ENCODE measurements at regions not wholly inside any gene's neighbourhood (a gene's known extent, or its start where the extent isn't known, plus 50 kb on each side); places are given as distances from the start of the nearest gene placed in this dataset.

DNA sequence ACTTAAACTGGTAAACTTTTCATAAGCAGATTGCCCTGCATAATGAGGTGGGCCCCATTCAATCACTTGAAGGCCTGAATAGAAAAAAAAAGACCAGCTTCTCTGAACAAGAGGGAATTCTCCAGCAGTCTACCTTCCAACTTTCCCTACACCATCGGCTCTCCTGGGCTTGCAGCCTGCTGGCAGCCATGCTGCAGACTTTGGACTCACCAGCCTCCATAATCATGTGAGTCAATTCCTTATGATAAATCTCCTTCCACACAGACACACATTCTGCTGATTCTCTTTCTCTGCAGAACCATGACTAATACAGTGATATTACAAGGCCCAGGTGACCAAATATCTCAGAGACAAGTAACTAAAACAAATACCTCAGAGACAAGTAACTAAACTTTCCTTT, 113.8 kb upstream of the WDR17 start:
- H3K27ac ChIP-seq, result no peak overlapping the region
- H3K36me3 ChIP-seq, result no peaks in the 10 kb centered on the region
- H3K9me3 ChIP-seq, result no peaks in the 10 kb centered on the region
- WGBS (ENCODE audit: insufficient coverage, low coverage, low lambda C conversion rate, missing lambda C conversion rate), result 27% methylated on average over 1 of the region's 1 CpG
- H3K27me3 ChIP-seq, result no peaks in the 10 kb centered on the region
- TF ChIP-seq POLR2A (IDR thresholded peaks at IDR 0.05), result no peak
- TF ChIP-seq, protein P1, sequence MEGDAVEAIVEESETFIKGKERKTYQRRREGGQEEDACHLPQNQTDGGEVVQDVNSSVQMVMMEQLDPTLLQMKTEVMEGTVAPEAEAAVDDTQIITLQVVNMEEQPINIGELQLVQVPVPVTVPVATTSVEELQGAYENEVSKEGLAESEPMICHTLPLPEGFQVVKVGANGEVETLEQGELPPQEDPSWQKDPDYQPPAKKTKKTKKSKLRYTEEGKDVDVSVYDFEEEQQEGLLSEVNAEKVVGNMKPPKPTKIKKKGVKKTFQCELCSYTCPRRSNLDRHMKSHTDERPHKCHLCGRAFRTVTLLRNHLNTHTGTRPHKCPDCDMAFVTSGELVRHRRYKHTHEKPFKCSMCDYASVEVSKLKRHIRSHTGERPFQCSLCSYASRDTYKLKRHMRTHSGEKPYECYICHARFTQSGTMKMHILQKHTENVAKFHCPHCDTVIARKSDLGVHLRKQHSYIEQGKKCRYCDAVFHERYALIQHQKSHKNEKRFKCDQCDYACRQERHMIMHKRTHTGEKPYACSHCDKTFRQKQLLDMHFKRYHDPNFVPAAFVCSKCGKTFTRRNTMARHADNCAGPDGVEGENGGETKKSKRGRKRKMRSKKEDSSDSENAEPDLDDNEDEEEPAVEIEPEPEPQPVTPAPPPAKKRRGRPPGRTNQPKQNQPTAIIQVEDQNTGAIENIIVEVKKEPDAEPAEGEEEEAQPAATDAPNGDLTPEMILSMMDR (IDR thresholded peaks at IDR 0.05), result no peak
- no peaks in the 10 kb centered on the region for H3K4me1 ChIP-seq
- H3K4me3 ChIP-seq, result no peak overlapping the region
- DNase-seq (no peak), ATAC-seq (peak in 3 of 4 donors; percentile 31 to 59 (median 36))
- intact Hi-C loops (cut with DNase I), result no loop called here

DNA sequence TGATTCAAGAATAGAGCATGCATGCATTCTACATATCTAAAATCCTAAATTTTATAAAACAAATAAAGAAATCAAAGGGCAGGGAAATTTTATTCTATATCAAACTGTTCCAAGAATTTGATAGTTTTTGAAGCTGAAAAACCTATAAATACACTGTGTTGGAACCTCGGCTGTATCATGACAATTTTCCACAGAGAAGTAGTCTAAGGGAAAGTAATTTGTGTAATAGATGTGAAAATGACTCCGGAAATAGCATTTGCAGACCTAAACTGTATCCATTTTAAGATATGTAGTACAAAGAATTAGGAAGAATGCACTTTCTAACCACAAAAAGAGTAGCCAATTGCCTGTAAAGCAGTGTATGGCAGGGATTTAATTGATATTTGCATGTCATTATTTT, 112.5 kb upstream of the WDR17 start:
- H3K9me3 ChIP-seq, result no peaks in the 10 kb centered on the region
- intact Hi-C loops (cut with DNase I), result no loop called here
- no peak for DNase-seq
- 69% methylated on average over 2 of the region's 2 CpGs for WGBS (ENCODE audit: insufficient coverage, low coverage, low lambda C conversion rate, missing lambda C conversion rate)
- no peaks in the 10 kb centered on the region for H3K36me3 ChIP-seq
- H3K27ac ChIP-seq, result no peak overlapping the region
- H3K4me1 ChIP-seq, result no peaks in the 10 kb centered on the region
- no peaks in the 10 kb centered on the region for H3K27me3 ChIP-seq
- H3K4me3 ChIP-seq, result no peak overlapping the region
- ATAC-seq, result no peak
- TF ChIP-seq, protein P1 (IDR thresholded peaks at IDR 0.05), result no peak
- TF ChIP-seq POLR2A (IDR thresholded peaks at IDR 0.05), result no peak

DNA sequence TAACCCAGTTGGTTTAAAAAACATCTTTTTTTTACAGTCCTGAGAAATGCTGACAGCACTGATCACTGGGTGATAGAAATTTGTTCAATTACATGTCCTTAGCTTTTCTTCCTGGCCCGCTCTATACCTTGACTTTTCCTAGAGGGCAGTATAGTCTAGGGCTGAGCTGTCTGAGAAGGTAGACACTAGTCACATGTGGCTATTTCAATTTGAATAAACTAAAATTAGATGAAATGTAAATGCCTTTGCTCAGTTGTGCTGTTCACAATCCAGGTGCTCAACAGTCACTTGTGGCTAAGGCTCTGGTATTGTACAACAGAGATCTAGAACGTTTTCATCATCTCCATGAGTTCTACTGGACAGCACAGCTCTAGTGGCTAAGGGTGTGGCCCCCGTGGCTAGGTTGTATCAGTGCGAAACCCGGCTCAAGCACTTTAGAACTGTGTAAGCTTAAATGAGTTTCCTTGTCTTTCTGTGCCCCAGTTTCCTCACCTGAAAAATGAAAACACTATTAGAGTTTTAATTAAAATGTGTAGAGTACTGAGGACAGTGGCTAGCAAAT, 111.6 kb upstream of the WDR17 start:
- H3K27me3 ChIP-seq, result no peaks in the 10 kb centered on the region
- H3K27ac ChIP-seq, result no peak overlapping the region
- WGBS (ENCODE audit: insufficient coverage, low coverage, low lambda C conversion rate, missing lambda C conversion rate), result 56% methylated on average over 2 of the region's 5 CpGs
- H3K36me3 ChIP-seq, result no peaks in the 10 kb centered on the region
- intact Hi-C loops (cut with DNase I), result no loop called here
- no peak for DNase-seq
- H3K4me3 ChIP-seq, result no peak overlapping the region
- TF ChIP-seq, protein P1 (IDR thresholded peaks at IDR 0.05), result no peak
- no peak for TF ChIP-seq POLR2A (IDR thresholded peaks at IDR 0.05)
- H3K4me1 ChIP-seq, result no peaks in the 10 kb centered on the region
- ATAC-seq, result no peak
- H3K9me3 ChIP-seq, result no peaks in the 10 kb centered on the region

DNA sequence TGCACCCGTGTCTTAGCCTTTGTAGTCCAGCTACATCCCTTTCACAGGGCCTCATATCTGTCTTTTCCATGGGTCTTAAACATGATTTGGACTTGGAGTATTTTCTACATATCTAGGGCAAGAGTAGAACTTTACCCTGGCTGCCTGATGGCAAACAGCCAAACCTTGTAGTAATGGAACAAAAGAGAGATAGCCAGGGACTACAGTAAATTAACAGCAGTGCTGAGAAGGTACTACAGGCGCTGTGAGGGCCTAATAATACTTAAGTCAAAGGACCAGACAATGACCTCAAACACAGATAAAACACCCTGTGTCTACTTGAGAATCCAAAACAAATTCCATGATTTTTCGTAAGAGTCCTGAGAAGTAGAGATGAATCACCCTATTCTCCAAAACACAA, 111.0 kb upstream of the WDR17 start:
- Histone ChIP-seq H3K36me3 (no peaks in the 10 kb centered on the region), H3K4me3 (no peak overlapping the region), H3K9me3 (no peaks in the 10 kb centered on the region), H3K4me1 (no peaks in the 10 kb centered on the region), H3K27me3 (no peaks in the 10 kb centered on the region), H3K27ac (no peak overlapping the region)
- peak in 3 of 4 donors; percentile 35 to 75 (median 64) for ATAC-seq
- no peak for DNase-seq
- WGBS (ENCODE audit: insufficient coverage, low coverage, low lambda C conversion rate, missing lambda C conversion rate), result 54% methylated on average over 3 of the region's 3 CpGs
- intact Hi-C loops (cut with DNase I), result no loop called here
- TF ChIP-seq, protein P1 (IDR thresholded peaks at IDR 0.05), result no peak
- TF ChIP-seq POLR2A (IDR thresholded peaks at IDR 0.05), result no peak

DNA sequence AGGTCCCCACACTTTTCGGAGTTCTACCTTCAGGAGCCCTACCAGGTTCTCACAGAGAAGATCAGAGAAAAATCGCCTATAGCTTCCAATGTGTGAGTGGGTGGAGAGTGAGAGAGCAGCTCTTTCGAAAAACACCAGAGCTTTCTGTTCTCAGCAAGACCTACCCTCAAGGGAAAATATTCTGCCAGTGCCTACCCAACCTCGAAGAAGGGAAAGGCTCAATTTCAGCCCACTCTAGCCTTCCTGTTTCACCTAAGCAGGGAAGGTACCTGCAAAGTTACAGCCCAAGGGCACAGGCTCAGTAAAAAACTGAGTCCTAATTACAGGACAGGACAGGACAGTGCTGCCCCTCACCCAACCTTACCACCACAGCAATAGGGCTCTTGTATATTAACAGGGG, 104.0 kb upstream of the WDR17 start:
- Histone ChIP-seq H3K4me1 (no peaks in the 10 kb centered on the region), H3K36me3 (no peaks in the 10 kb centered on the region), H3K4me3 (no peak overlapping the region), H3K27me3 (no peaks in the 10 kb centered on the region), H3K9me3 (no peaks in the 10 kb centered on the region), H3K27ac (no peak overlapping the region)
- DNase-seq, result no peak
- WGBS (ENCODE audit: insufficient coverage, low coverage, low lambda C conversion rate, missing lambda C conversion rate), result 35% methylated on average over 3 of the region's 4 CpGs
- intact Hi-C loops (cut with DNase I), result no loop called here
- TF ChIP-seq, protein P1 (IDR thresholded peaks at IDR 0.05), result no peak
- no peak for TF ChIP-seq POLR2A (IDR thresholded peaks at IDR 0.05)
- ATAC-seq, result no peak
